H1 (cell line): ENCODE measurements at regions not wholly inside any gene's neighbourhood (a gene's known extent, or its start where the extent isn't known, plus 50 kb on each side); places are given as distances from the start of the nearest gene placed in this dataset.

Experiments
- EP300 ChIP-seq, 2 experiments: IDR thresholded peaks; 1 replicate in 1 of 2; 2 replicates in 1 of 2; pipeline ENCODE4 v1.6.1; 2011 to 2012; ENCODE audit warnings: low read depth in 2 of 2, low read length in 2 of 2, mild to moderate bottlenecking in 2 of 2, borderline replicate concordance in 1 of 2, inconsistent platforms in 1 of 2, moderate library complexity in 1 of 2
- GABPA ChIP-seq: IDR thresholded peaks from 2 replicates; pipeline ENCODE4 v1.6.1; 2011; ENCODE audit warnings: mild to moderate bottlenecking, low read length, moderate library complexity, borderline replicate concordance; ENCODE audit not compliant: insufficient read depth
- HDAC2 ChIP-seq, 2 experiments: fragments of 300-600 bp in 1 of 2; sonication (generic) in 1 of 2; IDR thresholded peaks; 2 replicates each; pipeline ENCODE4 v1.6.1; 2011 to 2012; ENCODE audit warnings: low read depth in 2 of 2, low read length in 2 of 2, mild to moderate bottlenecking in 2 of 2, moderate library complexity in 2 of 2, borderline replicate concordance in 1 of 2, inconsistent platforms in 1 of 2
- HDAC6 ChIP-seq: IDR thresholded peaks from one replicate; pipeline ENCODE4 v1.7.1; 2012; ENCODE audit warnings: low read depth, mild to moderate bottlenecking, inconsistent platforms, low read length, moderate library complexity
- RBBP5 ChIP-seq: IDR thresholded peaks from 2 replicates; pipeline ENCODE4 v1.7.1; 2012; ENCODE audit warnings: low read depth, mild to moderate bottlenecking, inconsistent platforms, low read length, moderate library complexity, borderline replicate concordance
- RXRA ChIP-seq: IDR thresholded peaks from 2 replicates; pipeline ENCODE4 v1.6.1; 2011; ENCODE audit warnings: low read depth, mild to moderate bottlenecking, low read length, moderate library complexity; ENCODE audit not compliant: insufficient read depth
- SAP30 ChIP-seq: fragments of 300-600 bp; sonication (generic); IDR thresholded peaks from 2 replicates; pipeline ENCODE4 v1.7.1; 2012; ENCODE audit warnings: low read length, moderate library complexity, mild to moderate bottlenecking, inconsistent platforms; ENCODE audit not compliant: insufficient read depth, insufficient replicate concordance
- SIX5 ChIP-seq: IDR thresholded peaks from 2 replicates; pipeline ENCODE4 v1.6.1; 2011; ENCODE audit warnings: mild to moderate bottlenecking, low read depth, low read length
- SP4 ChIP-seq: IDR thresholded peaks from 2 replicates; pipeline ENCODE4 v1.6.1; 2012; ENCODE audit warnings: low read length, inconsistent platforms
- SUZ12 ChIP-seq: fragments of 200-600 bp; sonication (generic); IDR thresholded peaks from 2 replicates; pipeline ENCODE4 v1.6.1; 2012; ENCODE audit warnings: mild to moderate bottlenecking, inconsistent platforms, low read length, moderate library complexity, mixed read lengths
- TEAD4 ChIP-seq: IDR thresholded peaks from 2 replicates; pipeline ENCODE4 v1.6.1; 2012; ENCODE audit warnings: low read depth, low read length, inconsistent platforms, mixed read lengths
- TF ChIP-seq, protein P1 (sequence below), 3 experiments: IDR thresholded peaks; 1 replicate in 2 of 3; 2 replicates in 1 of 3; pipeline versions ENCODE4 v1.5.1 to v1.6.1; 2011; ENCODE audit warnings: low read length in 3 of 3, mild to moderate bottlenecking in 3 of 3, inconsistent platforms in 2 of 3, low read depth in 1 of 3, moderate library complexity in 1 of 3; ENCODE audit not compliant: insufficient read depth in 1 of 3; ENCODE audit errors: control extremely low read depth in 1 of 3

DNA sequence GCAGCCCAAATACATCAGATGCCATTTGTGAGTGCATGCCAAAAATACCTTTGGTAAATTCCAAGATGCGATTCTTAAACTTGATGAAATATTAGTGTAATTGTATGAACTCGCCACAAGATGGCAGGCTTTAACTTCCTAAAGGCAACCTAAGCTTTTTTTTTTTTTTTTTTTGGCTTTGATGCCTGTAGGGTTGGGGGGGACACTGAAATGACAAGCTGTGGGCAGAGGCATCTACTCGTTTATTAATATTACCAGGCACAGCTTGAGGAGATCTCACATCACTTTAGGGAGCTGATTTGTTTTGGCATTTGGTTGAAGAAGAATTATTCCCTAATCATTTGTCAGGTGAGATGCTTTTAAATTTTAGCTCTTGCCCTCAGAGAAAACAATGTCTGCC, 126.7 kb upstream of the CCDC196 start (continued):
- TF ChIP-seq HDAC2 (IDR thresholded peaks at IDR 0.05; ENCODE audit: borderline replicate concordance in 1 of 2, low read depth in 2 of 2, low read length in 2 of 2) (no peak), SP4 (no peak), RXRA (no peak), HDAC6 (no peak), EP300 (IDR thresholded peaks at IDR 0.05; ENCODE audit: borderline replicate concordance in 1 of 2, low read depth in 2 of 2, low read length in 2 of 2) (no peak), SAP30 (no peak), SIX5 (no peak), SUZ12 (no peak), RBBP5 (no peak), GABPA (no peak), TEAD4 (0 out of 2 replicates have a peak, but pooled peaks have one; percentile 21)
- TF ChIP-seq, protein P1, sequence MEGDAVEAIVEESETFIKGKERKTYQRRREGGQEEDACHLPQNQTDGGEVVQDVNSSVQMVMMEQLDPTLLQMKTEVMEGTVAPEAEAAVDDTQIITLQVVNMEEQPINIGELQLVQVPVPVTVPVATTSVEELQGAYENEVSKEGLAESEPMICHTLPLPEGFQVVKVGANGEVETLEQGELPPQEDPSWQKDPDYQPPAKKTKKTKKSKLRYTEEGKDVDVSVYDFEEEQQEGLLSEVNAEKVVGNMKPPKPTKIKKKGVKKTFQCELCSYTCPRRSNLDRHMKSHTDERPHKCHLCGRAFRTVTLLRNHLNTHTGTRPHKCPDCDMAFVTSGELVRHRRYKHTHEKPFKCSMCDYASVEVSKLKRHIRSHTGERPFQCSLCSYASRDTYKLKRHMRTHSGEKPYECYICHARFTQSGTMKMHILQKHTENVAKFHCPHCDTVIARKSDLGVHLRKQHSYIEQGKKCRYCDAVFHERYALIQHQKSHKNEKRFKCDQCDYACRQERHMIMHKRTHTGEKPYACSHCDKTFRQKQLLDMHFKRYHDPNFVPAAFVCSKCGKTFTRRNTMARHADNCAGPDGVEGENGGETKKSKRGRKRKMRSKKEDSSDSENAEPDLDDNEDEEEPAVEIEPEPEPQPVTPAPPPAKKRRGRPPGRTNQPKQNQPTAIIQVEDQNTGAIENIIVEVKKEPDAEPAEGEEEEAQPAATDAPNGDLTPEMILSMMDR (IDR thresholded peaks at IDR 0.05; ENCODE audit: control extremely low read depth in 1 of 3, insufficient read depth in 1 of 3, low read depth in 1 of 3, low read length in 3 of 3), result peak in 2 of 3 experiments; percentile 52 to 53; a peak in 2 of 4 replicates
